NCI-H446 treated with DMSO at 0.1 percent for 48 hours (cell line): ENCODE measurements at regions not wholly inside any gene's neighbourhood (a gene's known extent, or its start where the extent isn't known, plus 50 kb on each side); places are given as distances from the start of the nearest gene placed in this dataset.

Experiments
- DNase-seq: peaks from one replicate; lab custom pipeline; 2025; lab: John Stamatoyannopoulos, UW

GRCh38 chr18:38481576-38481975 lies 916.0 kb upstream of the CELF4 start:
- DNase-seq: no peak

- DNase-seq: no peak
Observed at GRCh38 chr18:38475686-38476085, 910.1 kb upstream of the CELF4 start.

- DNase-seq: no peak
Observed at GRCh38 chr18:38473535-38473934, 907.9 kb upstream of the CELF4 start.

GRCh38 chr18:38470421-38470820 lies 904.8 kb upstream of the CELF4 start:
- DNase-seq: no peak

GRCh38 chr18:38466426-38466825 lies 900.8 kb upstream of the CELF4 start:
- DNase-seq: no peak

GRCh38 chr18:38464024-38464423 lies 898.4 kb upstream of the CELF4 start:
- DNase-seq: no peak

GRCh38 chr18:38460657-38461056 lies 895.1 kb upstream of the CELF4 start:
- no peak for DNase-seq

GRCh38 chr18:38459131-38459994 lies 893.8 kb upstream of the CELF4 start:
- DNase-seq: peak; percentile 52

GRCh38 chr18:38458698-38459097 lies 893.1 kb upstream of the CELF4 start:
- no peak for DNase-seq

- no peak for DNase-seq
Observed at GRCh38 chr18:38456253-38456652, 890.7 kb upstream of the CELF4 start.

GRCh38 chr18:38454764-38455469 lies 889.3 kb upstream of the CELF4 start:
- DNase-seq: peak; percentile 5

- no peak for DNase-seq
Observed at GRCh38 chr18:38453880-38454279, 888.3 kb upstream of the CELF4 start.

- no peak for DNase-seq
Observed at GRCh38 chr18:38450876-38451275, 885.3 kb upstream of the CELF4 start.

GRCh38 chr18:38445804-38446145 lies 880.2 kb upstream of the CELF4 start:
- no peak for DNase-seq

GRCh38 chr18:38444971-38445803 lies 879.6 kb upstream of the CELF4 start:
- DNase-seq: no peak

GRCh38 chr18:38427736-38428135 lies 862.1 kb upstream of the CELF4 start:
- DNase-seq: no peak

- DNase-seq: no peak
Observed at GRCh38 chr18:38427234-38427633, 861.6 kb upstream of the CELF4 start.

GRCh38 chr18:38421872-38422615 lies 856.4 kb upstream of the CELF4 start:
- no peak for DNase-seq

- no peak for DNase-seq
Observed at GRCh38 chr18:38421021-38421420, 855.4 kb upstream of the CELF4 start.

GRCh38 chr18:38420611-38421010 lies 855.0 kb upstream of the CELF4 start:
- DNase-seq: no peak

GRCh38 chr18:38415811-38416210 lies 850.2 kb upstream of the CELF4 start:
- no peak for DNase-seq

- no peak for DNase-seq
Observed at GRCh38 chr18:38413193-38413592, 847.6 kb upstream of the CELF4 start.
